ENCODE measurements at regions not wholly inside any gene's neighbourhood (a gene's known extent, or its start where the extent isn't known, plus 50 kb on each side); places are given as distances from the start of the nearest gene placed in this dataset.

DNA sequence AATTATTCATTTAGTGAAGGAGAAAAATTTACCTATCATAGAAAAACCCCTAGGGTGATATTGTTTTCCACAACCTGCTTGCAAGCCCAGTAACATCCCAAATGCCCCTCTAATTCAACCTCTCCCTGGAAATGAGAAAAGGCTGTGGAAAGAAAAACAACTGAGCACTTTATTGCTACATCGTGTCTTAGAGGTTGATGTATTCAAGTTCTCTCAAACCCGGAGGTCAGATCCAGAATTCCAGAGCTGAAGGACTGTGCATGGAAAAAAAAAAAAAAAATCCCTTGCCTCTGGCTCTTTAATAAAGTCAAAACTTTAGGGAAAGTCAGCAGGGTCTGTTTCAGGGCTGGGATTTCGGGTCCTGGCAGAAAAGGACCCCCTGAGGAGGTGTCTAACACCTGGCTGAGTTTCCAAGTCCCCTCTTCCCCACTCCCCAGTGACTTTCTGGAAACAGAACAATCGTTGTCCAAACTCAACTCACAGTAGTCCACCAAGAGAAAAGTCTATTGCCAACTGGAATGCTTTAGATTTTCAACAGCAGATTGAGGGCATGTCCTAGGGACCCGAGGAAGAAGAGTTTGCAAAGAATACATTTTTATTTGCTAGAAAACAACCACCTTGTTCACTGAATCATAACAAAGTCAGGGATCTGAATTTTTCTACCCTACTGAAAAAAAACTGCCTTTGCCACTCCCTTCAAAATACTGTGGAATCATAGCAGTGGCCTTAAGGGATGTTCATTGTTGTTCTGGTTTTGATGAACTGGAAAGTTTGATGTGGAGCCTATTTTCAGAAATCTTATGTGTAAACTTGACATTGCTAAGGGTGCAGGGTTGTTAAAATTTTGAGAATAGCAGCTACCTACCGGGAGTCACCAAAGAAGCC lies 207.5 kb upstream of the ADAMTS9 start:
- DNase-seq (ENCODE audit: low read depth), result no peak
- Histone ChIP-seq H3K36me3 (ENCODE audit: control insufficient read depth, insufficient read depth, low read length) (no peaks in the 10 kb centered on the region), H3K27me3 (ENCODE audit: control insufficient read depth, insufficient read depth, low read length) (no peaks in the 10 kb centered on the region), H3K4me3 (ENCODE audit: low read depth, low read length) (no peak overlapping the region)
- CTCF ChIA-PET, result no interaction called here
- POLR2A ChIA-PET, result no interaction called here
- TF ChIP-seq, protein P1, sequence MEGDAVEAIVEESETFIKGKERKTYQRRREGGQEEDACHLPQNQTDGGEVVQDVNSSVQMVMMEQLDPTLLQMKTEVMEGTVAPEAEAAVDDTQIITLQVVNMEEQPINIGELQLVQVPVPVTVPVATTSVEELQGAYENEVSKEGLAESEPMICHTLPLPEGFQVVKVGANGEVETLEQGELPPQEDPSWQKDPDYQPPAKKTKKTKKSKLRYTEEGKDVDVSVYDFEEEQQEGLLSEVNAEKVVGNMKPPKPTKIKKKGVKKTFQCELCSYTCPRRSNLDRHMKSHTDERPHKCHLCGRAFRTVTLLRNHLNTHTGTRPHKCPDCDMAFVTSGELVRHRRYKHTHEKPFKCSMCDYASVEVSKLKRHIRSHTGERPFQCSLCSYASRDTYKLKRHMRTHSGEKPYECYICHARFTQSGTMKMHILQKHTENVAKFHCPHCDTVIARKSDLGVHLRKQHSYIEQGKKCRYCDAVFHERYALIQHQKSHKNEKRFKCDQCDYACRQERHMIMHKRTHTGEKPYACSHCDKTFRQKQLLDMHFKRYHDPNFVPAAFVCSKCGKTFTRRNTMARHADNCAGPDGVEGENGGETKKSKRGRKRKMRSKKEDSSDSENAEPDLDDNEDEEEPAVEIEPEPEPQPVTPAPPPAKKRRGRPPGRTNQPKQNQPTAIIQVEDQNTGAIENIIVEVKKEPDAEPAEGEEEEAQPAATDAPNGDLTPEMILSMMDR (IDR thresholded peaks at IDR 0.05; ENCODE audit: insufficient read depth, low read depth, low read length), result no peak

- CTCF ChIA-PET, result no interaction called here
- no peak for DNase-seq (ENCODE audit: low read depth)
- POLR2A ChIA-PET, result no interaction called here
- no peaks in the 10 kb centered on the region for H3K27me3 ChIP-seq (ENCODE audit: control insufficient read depth, insufficient read depth, low read length)
- no peaks in the 10 kb centered on the region for H3K36me3 ChIP-seq (ENCODE audit: control insufficient read depth, insufficient read depth, low read length)
- H3K4me3 ChIP-seq (ENCODE audit: low read depth, low read length), result no peak overlapping the region
- TF ChIP-seq, protein P1 (IDR thresholded peaks at IDR 0.05; ENCODE audit: insufficient read depth, low read depth, low read length), result no peak
Observed at GRCh38 chr3:64894006-64894405, 206.2 kb upstream of the ADAMTS9 start.

- H3K36me3 ChIP-seq (ENCODE audit: control insufficient read depth, insufficient read depth, low read length), result no peaks in the 10 kb centered on the region
- no peak overlapping the region for H3K4me3 ChIP-seq (ENCODE audit: low read depth, low read length)
- TF ChIP-seq, protein P1 (IDR thresholded peaks at IDR 0.05; ENCODE audit: insufficient read depth, low read depth, low read length), result no peak
- ChIA-PET CTCF (no interaction called here), POLR2A (no interaction called here)
- no peaks in the 10 kb centered on the region for H3K27me3 ChIP-seq (ENCODE audit: control insufficient read depth, insufficient read depth, low read length)
- DNase-seq (ENCODE audit: low read depth), result no peak
Observed at GRCh38 chr3:64892671-64893309, 205.0 kb upstream of the ADAMTS9 start.

GRCh38 chr3:64891021-64891420 lies 203.2 kb upstream of the ADAMTS9 start:
- POLR2A ChIA-PET, result no interaction called here
- TF ChIP-seq, protein P1 (IDR thresholded peaks at IDR 0.05; ENCODE audit: insufficient read depth, low read depth, low read length), result no peak
- Histone ChIP-seq H3K4me3 (ENCODE audit: low read depth, low read length) (no peak overlapping the region), H3K36me3 (ENCODE audit: control insufficient read depth, insufficient read depth, low read length) (no peaks in the 10 kb centered on the region), H3K27me3 (ENCODE audit: control insufficient read depth, insufficient read depth, low read length) (no peaks in the 10 kb centered on the region)
- CTCF ChIA-PET, result no interaction called here
- DNase-seq (ENCODE audit: low read depth), result no peak

DNA sequence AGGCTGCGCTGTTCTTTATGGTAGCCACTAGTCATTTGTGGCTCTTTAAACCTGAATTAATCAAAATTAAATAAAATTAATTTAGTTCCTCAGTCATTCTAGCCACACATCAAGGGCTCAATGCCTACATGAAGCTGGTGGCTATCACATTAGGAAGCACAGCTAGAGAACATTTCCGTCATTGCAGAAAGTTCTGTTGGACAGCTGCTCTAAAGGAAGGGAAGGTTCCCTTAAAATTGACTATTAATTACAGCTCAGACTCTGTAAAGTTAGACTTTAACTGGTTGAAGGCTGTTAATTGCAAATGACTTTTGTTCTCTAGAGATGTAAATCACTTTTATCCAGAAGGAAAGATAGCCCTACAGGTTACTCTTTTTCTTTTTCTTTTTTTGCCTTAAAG lies 202.7 kb upstream of the ADAMTS9 start:
- Histone ChIP-seq H3K4me3 (ENCODE audit: low read depth, low read length) (no peak overlapping the region), H3K36me3 (ENCODE audit: control insufficient read depth, insufficient read depth, low read length) (no peaks in the 10 kb centered on the region), H3K27me3 (ENCODE audit: control insufficient read depth, insufficient read depth, low read length) (no peaks in the 10 kb centered on the region)
- TF ChIP-seq, protein P1 (IDR thresholded peaks at IDR 0.05; ENCODE audit: insufficient read depth, low read depth, low read length), result no peak
- ChIA-PET CTCF (no interaction called here), POLR2A (no interaction called here)
- no peak for DNase-seq (ENCODE audit: low read depth)

Data from BJ (cell line).